Heart left ventricle (tissue), 13 donors: ENCODE measurements at regions not wholly inside any gene's neighbourhood (a gene's known extent, or its start where the extent isn't known, plus 50 kb on each side); places are given as distances from the start of the nearest gene placed in this dataset.

ENCODE experiments used
- CTCF ChIP-seq, 12 donors: fragments of 200-600 bp; sonication (generic) in 4 of 12; IDR thresholded peaks; one replicate each; pipeline versions ENCODE4 v1.5.0 to v1.8.0; 2018 to 2022; ENCODE audit warnings: antibody characterized with exemption in 12 of 12, mild to moderate bottlenecking in 5 of 12
- POLR2A ChIP-seq, 2 donors: fragments of 450-650 bp; IDR thresholded peaks; one replicate each; pipeline ENCODE4 v1.6.1; 2017; ENCODE audit warnings: antibody characterized with exemption in 2 of 2, mild to moderate bottlenecking in 2 of 2, moderate library complexity in 2 of 2
- donor health status: ischemic (EF 13 %, LVEDD 7.1; RV severe dilation, severe dysfunction).
- donor health status: DM: no; HTN: yes; CAD: no.
- donor health status: DM: no; HTN: no; CAD: no.
- donor health status: ischemic (EF 25% LVEDD 6.9; RV normal size, moderate dysfunction).
- donor health status: ischemic (EF 25% LVEDD 5.7; RV mildly dilated, moderate dysfunction).
- donor health status: ischemic (EF 35%, LVEDD 5.7; RV mildly dilated, moderate dysfunction).
- donor health status: nonischemic (EF 11% LVEDD 7.7; RV severe dilation, severe dysfunction).
- donor health status: DM: yes; HTN: yes; CAD: no.
- donor health status: PGD.
- donor health status: ischemic (EF 29% LVEDD 5.4; RV normal size, mild dysfunction).
- donor health status: nonischemic (EF 23%, LVEDD 6.1; RV moderate dilation, normal function).

DNA sequence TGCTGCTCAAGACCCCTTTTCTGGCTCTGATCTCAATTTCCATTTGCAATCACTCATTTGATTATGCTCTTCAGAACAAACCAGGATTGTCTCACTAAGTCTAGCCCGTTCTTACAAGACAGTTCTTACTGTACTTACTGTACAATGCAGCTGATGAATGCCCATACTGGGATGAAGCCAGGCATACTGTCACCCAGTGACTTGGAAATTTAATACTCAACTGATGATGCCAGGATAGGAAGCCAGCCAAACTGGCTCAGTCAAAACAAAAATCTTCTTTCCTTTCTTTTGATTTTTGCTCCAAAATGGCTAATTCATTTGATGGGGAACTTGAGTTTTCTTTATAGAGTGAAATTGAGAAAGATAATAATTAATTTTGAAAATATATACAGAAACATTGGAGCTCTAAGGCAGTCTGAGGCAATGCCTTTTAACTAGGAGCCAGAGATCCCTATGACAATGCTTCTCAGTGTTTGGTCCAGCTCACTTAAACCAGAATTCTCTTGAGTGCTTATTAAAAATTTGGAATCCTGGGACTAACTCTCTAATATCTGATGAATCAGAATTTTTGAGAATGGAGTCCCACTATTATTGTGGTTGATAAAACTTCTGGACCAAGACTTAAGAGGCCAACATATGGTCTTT, 265.6 kb upstream of the THBS1 start:
- TF ChIP-seq CTCF (IDR thresholded peaks at IDR 0.05) (no peak), POLR2A (IDR thresholded peaks at IDR 0.05) (no peak)
